GM12891 (cell line): ENCODE measurements at regions not wholly inside any gene's neighbourhood (a gene's known extent, or its start where the extent isn't known, plus 50 kb on each side); places are given as distances from the start of the nearest gene placed in this dataset.

Experiments used
- POLR2A ChIP-seq: IDR thresholded peaks from 2 replicates; pipeline ENCODE4 v1.6.1; 2011; ENCODE audit warnings: low read depth, low read length, control low read depth
- POLR2AphosphoS5 ChIP-seq: IDR thresholded peaks from 2 replicates; pipeline ENCODE4 v1.6.1; 2011; ENCODE audit warnings: low read depth, low read length, control low read depth
- POU2F2 ChIP-seq: IDR thresholded peaks from 2 replicates; pipeline ENCODE4 v1.6.1; 2011; ENCODE audit warnings: low read depth, mild to moderate bottlenecking, control low read depth, low read length, moderate library complexity
- SPI1 ChIP-seq: IDR thresholded peaks from 2 replicates; pipeline ENCODE4 v1.6.1; 2011; ENCODE audit warnings: low read depth, low read length, control low read depth
- TAF1 ChIP-seq: IDR thresholded peaks from 2 replicates; pipeline ENCODE4 v1.6.1; 2011; ENCODE audit warnings: low read depth, low read length, control low read depth

DNA sequence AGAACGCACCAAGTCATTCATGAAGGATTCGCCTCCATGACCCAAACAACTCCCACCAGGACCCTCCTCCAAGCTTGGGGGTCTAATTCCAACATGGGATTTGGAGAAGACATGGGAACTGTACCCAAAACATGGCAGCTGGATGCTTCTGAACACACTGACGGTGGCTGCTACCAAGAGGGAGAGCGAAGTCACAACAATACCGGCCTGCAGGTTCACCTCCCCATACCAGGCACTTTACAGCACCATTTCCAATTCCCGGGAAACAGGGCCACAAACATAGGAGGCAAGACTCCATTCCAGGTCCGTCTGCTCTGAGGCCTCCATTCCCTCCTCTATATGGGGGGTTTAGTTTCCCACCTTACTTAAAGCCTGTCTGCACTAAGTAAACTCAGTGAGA lies 75.8 kb downstream of the LINC01488 start:
- TF ChIP-seq POLR2A, result no peak
- no peak for TF ChIP-seq POLR2AphosphoS5
- TF ChIP-seq POU2F2, result no peak
- TF ChIP-seq SPI1, result no peak
- TF ChIP-seq TAF1, result no peak
